ENCODE measurements at regions not wholly inside any gene's neighbourhood (a gene's known extent, or its start where the extent isn't known, plus 50 kb on each side); places are given as distances from the start of the nearest gene placed in this dataset.

DNA sequence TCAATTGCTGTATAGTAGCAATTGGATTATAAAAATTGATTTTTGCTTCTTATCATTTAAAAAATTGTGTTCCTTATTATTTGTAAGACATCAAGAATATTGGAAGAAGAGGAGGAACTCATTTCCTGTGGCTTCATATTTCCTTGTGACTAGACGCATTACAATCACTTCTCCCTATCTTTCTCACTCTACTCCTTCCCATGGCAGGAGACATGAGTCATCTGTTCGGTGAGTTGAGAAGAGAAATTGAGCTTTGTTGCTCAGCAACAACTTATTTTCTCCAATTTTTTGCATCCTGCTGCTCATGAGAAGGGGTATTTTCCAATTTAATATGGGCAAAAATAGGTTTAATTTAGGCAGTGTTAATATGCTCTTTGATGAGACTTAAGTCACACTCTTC is 1783.9 kb downstream of the SUCLG1 start:
- no peaks in the 10 kb centered on the region for H3K79me2 ChIP-seq (ENCODE audit: control insufficient read depth, insufficient read depth, low read length)
- H3K4me3 ChIP-seq (replicated peaks in 1 of 4; ENCODE audit: control extremely low read depth in 1 of 4, insufficient read depth in 1 of 4, low read depth in 3 of 4, low read length in 4 of 4): no peak overlapping the region
- peak; percentile 33 to 43 for DNase-seq (ENCODE audit: low read depth in 2 of 2)
- TF ChIP-seq EZH2 (IDR thresholded peaks at IDR 0.05; ENCODE audit: low read length, missing control alignments): no peak
- TF ChIP-seq, protein P1, sequence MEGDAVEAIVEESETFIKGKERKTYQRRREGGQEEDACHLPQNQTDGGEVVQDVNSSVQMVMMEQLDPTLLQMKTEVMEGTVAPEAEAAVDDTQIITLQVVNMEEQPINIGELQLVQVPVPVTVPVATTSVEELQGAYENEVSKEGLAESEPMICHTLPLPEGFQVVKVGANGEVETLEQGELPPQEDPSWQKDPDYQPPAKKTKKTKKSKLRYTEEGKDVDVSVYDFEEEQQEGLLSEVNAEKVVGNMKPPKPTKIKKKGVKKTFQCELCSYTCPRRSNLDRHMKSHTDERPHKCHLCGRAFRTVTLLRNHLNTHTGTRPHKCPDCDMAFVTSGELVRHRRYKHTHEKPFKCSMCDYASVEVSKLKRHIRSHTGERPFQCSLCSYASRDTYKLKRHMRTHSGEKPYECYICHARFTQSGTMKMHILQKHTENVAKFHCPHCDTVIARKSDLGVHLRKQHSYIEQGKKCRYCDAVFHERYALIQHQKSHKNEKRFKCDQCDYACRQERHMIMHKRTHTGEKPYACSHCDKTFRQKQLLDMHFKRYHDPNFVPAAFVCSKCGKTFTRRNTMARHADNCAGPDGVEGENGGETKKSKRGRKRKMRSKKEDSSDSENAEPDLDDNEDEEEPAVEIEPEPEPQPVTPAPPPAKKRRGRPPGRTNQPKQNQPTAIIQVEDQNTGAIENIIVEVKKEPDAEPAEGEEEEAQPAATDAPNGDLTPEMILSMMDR (conservative IDR thresholded peaks at IDR 0.05 in 1 of 2, IDR thresholded peaks at IDR 0.05 in 1 of 2; ENCODE audit: low read depth in 1 of 2, low read length in 2 of 2): no peak
- no peak overlapping the region for H3K27ac ChIP-seq (ENCODE audit: insufficient read depth, low read length)
- H3K36me3 ChIP-seq (ENCODE audit: control insufficient read depth, insufficient read depth, low read length): no peaks in the 10 kb centered on the region
- H3K4me1 ChIP-seq (ENCODE audit: control insufficient read depth, extremely low read depth, insufficient read depth, low read length): no peaks in the 10 kb centered on the region
- no peak overlapping the region for H3K4me2 ChIP-seq (ENCODE audit: extremely low read depth, insufficient read depth, low read length)
- H4K20me1 ChIP-seq (ENCODE audit: control insufficient read depth, extremely low read depth, insufficient read depth, low read length): no peaks in the 10 kb centered on the region
- no peaks in the 10 kb centered on the region for H3K9me3 ChIP-seq (ENCODE audit: control insufficient read depth, insufficient read depth, low read depth, low read length)
- H2AFZ ChIP-seq (ENCODE audit: low read length): no peak overlapping the region
- H3K27me3 ChIP-seq (ENCODE audit: control insufficient read depth, insufficient read depth, low read length): no peaks in the 10 kb centered on the region
- no peak overlapping the region for H3K9ac ChIP-seq (ENCODE audit: insufficient read depth, low read length)

- no peak overlapping the region for H3K4me3 ChIP-seq (replicated peaks in 1 of 4; ENCODE audit: control extremely low read depth in 1 of 4, insufficient read depth in 1 of 4, low read depth in 3 of 4, low read length in 4 of 4)
- H3K9me3 ChIP-seq (ENCODE audit: control insufficient read depth, insufficient read depth, low read depth, low read length): no peaks in the 10 kb centered on the region
- H3K4me2 ChIP-seq (ENCODE audit: extremely low read depth, insufficient read depth, low read length): no peak overlapping the region
- no peaks in the 10 kb centered on the region for H3K4me1 ChIP-seq (ENCODE audit: control insufficient read depth, extremely low read depth, insufficient read depth, low read length)
- H3K9ac ChIP-seq (ENCODE audit: insufficient read depth, low read length): no peak overlapping the region
- TF ChIP-seq, protein P1 (conservative IDR thresholded peaks at IDR 0.05 in 1 of 2, IDR thresholded peaks at IDR 0.05 in 1 of 2; ENCODE audit: low read depth in 1 of 2, low read length in 2 of 2): no peak
- no peak for TF ChIP-seq EZH2 (IDR thresholded peaks at IDR 0.05; ENCODE audit: low read length, missing control alignments)
- no peak overlapping the region for H2AFZ ChIP-seq (ENCODE audit: low read length)
- no peaks in the 10 kb centered on the region for H3K79me2 ChIP-seq (ENCODE audit: control insufficient read depth, insufficient read depth, low read length)
- H3K27ac ChIP-seq (ENCODE audit: insufficient read depth, low read length): no peak overlapping the region
- H4K20me1 ChIP-seq (ENCODE audit: control insufficient read depth, extremely low read depth, insufficient read depth, low read length): no peaks in the 10 kb centered on the region
- no peaks in the 10 kb centered on the region for H3K36me3 ChIP-seq (ENCODE audit: control insufficient read depth, insufficient read depth, low read length)
- DNase-seq (ENCODE audit: low read depth in 2 of 2): no peak
- no peaks in the 10 kb centered on the region for H3K27me3 ChIP-seq (ENCODE audit: control insufficient read depth, insufficient read depth, low read length)
These were observed 1784.4 kb downstream of the SUCLG1 start for GRCh38 chr2:82674652-82675051.

GRCh38 chr2:82667491-82667890 is 1791.6 kb downstream of the SUCLG1 start:
- Histone ChIP-seq H3K36me3 (ENCODE audit: control insufficient read depth, insufficient read depth, low read length) (no peaks in the 10 kb centered on the region), H3K9me3 (ENCODE audit: control insufficient read depth, insufficient read depth, low read depth, low read length) (no peaks in the 10 kb centered on the region), H3K27me3 (ENCODE audit: control insufficient read depth, insufficient read depth, low read length) (no peaks in the 10 kb centered on the region), H3K4me1 (ENCODE audit: control insufficient read depth, extremely low read depth, insufficient read depth, low read length) (no peaks in the 10 kb centered on the region), H3K9ac (ENCODE audit: insufficient read depth, low read length) (no peak overlapping the region), H3K4me3 (replicated peaks in 1 of 4; ENCODE audit: control extremely low read depth in 1 of 4, insufficient read depth in 1 of 4, low read depth in 3 of 4, low read length in 4 of 4) (no peak overlapping the region), H4K20me1 (ENCODE audit: control insufficient read depth, extremely low read depth, insufficient read depth, low read length) (no peaks in the 10 kb centered on the region), H3K27ac (ENCODE audit: insufficient read depth, low read length) (no peak overlapping the region), H2AFZ (ENCODE audit: low read length) (no peak overlapping the region), H3K4me2 (ENCODE audit: extremely low read depth, insufficient read depth, low read length) (no peak overlapping the region), H3K79me2 (ENCODE audit: control insufficient read depth, insufficient read depth, low read length) (no peaks in the 10 kb centered on the region)
- no peak for DNase-seq (ENCODE audit: low read depth in 2 of 2)
- no peak for TF ChIP-seq EZH2 (IDR thresholded peaks at IDR 0.05; ENCODE audit: low read length, missing control alignments)
- TF ChIP-seq, protein P1 (conservative IDR thresholded peaks at IDR 0.05 in 1 of 2, IDR thresholded peaks at IDR 0.05 in 1 of 2; ENCODE audit: low read depth in 1 of 2, low read length in 2 of 2): no peak

All from fibroblast of lung (primary cell).